NCI-H82 (cell line): ENCODE measurements at regions not wholly inside any gene's neighbourhood (a gene's known extent, or its start where the extent isn't known, plus 50 kb on each side); places are given as distances from the start of the nearest gene placed in this dataset.

Experiments used
- DNase-seq: peaks from one replicate; lab custom pipeline; 2025; lab: John Stamatoyannopoulos, UW

GRCh38 chr14:101453225-101453624 is 108.1 kb upstream of the DIO3 start:
- no peak for DNase-seq

- DNase-seq = peak; percentile 6
Observed at GRCh38 chr14:101454229-101454628, 107.1 kb upstream of the DIO3 start.

GRCh38 chr14:101456246-101457175 is 104.8 kb upstream of the DIO3 start:
- DNase-seq = peak; percentile 5

GRCh38 chr14:101457301-101457935 is 103.9 kb upstream of the DIO3 start:
- no peak for DNase-seq

GRCh38 chr14:101457936-101458740 is 103.2 kb upstream of the DIO3 start:
- no peak for DNase-seq

DNA sequence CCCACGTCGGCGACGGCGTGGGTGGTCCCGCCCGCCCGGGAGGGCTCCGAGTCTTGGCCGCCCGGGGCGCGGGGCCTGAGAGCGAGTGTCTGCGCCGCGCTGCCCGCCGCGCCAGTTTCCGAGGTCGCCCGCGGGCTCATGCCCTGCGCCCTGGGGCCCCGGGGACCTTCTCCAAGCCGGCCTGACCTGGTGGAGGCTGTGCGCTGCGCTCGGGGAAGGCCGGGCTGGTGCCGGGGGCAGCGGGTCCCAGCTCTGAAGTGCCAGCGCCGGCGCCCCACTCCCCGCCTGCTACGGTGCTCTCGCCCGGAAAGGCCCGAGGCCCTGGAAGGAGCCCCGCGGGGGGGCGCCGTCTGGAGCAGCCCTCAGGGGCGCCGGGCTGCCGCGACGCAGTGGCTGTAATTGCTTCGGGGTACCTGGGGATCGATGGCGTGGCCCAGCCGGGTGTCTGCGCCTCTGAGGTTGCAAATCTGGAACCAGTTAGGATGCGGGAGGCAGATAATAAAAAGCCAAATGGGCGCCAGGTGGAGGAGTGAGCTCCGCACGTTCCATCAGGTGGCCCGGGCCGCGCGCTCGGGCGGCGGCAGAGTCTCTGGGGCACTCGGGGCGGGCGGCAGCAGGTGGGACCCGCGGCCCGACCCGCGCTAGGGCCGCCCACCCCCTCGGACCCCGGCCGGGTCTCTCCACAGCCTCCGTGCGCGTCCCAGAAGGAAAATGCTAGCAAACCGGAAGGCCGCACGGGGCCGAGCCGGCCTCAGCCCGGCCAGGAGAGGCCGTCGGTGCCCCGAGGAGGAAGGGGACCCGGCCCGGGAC is 102.3 kb upstream of the DIO3 start:
- DNase-seq = no peak

- no peak for DNase-seq
Observed at GRCh38 chr14:101459551-101459900, 101.8 kb upstream of the DIO3 start.

GRCh38 chr14:101460521-101460920 is 100.8 kb upstream of the DIO3 start:
- no peak for DNase-seq

DNA sequence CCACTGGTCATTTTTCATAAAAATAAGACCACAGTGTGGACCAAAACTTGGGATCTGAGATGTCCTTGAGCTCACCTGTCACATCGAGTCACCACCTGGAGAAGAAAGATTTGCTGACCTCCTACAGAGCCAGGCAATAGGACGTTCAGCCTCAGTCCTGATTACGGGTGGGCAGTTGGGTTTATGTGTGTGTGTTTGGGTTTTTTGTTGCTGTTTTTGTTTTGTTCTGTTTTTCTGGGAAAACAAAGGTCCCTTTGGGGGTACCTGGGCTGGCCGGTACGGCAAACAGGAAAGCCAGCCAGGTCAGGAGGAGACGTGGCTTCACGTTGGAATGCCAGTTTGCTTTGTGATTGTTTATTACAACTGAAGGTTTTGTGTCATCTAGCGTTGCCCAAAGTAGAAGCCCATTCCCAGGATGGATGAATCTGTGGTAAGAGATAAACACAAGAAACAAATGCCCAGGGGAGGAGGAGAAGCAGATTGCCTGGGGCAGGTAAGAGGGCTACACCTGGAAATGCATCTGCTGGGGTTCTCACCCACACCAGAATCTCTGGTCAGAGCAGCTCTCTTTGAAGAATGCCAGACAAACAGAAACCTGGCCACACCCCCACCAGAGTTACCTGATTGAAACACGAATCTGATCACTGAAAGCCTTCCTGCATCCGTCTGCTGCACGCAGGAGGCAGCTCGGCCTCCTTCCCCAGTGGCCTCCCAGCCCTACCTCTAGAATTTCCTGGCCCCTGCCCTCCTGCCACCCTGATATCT is 100.1 kb upstream of the DIO3 start:
- DNase-seq = no peak

- no peak for DNase-seq
Observed at GRCh38 chr14:101461891-101462290, 99.4 kb upstream of the DIO3 start.

- no peak for DNase-seq
Observed at GRCh38 chr14:101462726-101463565, 98.3 kb upstream of the DIO3 start.

- no peak for DNase-seq
Observed at GRCh38 chr14:101463566-101464171, 97.6 kb upstream of the DIO3 start.

- no peak for DNase-seq
Observed at GRCh38 chr14:101464310-101464983, 96.8 kb upstream of the DIO3 start.

GRCh38 chr14:101464984-101465794 is 96.1 kb upstream of the DIO3 start:
- DNase-seq = no peak

DNA sequence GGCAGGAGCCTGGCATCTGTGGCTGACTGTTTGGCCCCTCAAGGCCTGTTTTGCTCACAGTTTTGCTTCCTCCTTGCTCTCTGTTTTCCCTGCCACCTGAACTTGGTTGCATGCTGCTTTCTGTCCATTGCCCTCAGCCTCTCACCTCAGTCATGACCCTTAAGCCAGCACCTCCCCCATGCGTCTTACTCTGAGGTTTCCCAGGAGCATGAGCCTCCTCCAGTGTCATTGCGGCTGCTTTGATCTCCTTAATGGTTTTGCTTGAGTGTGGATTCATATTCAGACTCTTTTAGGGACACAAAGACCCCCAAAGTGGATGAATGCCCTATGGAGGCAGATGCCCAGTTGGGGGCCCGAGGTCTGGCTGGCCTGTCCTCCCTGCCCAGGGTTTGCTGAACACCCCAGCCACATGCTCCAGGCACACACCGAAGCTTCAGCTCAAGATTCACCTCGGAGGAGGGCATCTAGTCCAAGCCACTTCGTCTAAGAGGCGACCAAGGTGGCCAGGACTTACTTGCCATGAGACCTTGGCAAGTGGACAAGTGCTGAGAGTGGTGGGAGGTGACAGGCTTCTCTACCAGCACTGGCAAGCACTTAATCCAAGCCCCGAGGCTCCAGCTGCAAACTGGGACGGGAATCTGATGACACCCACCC is 95.4 kb upstream of the DIO3 start:
- no peak for DNase-seq

GRCh38 chr14:101466456-101467180 is 94.7 kb upstream of the DIO3 start:
- no peak for DNase-seq
